ENCODE measurements at regions not wholly inside any gene's neighbourhood (a gene's known extent, or its start where the extent isn't known, plus 50 kb on each side); places are given as distances from the start of the nearest gene placed in this dataset.

DNA sequence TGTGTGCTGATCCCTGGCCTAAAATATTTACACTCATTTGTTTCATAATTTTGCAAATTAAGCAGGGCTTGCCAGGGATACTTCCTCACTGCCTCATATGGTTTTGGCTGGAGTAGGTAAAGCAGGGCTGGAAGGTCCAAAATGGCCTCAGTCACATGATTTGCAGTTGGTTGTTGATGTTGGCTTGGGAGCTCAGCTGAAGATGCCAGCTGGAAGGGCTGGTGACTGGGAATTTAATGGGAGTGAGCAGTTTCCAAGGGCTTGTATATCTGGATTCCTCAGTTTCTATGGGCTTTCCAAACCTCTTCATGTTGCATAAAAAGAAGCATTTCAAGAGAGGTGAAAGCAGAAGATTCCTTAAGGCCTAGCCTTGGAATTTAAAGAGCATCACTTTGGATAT, 729.3 kb downstream of the CDH18 start:
- H3K27me3 ChIP-seq = no peaks in the 10 kb centered on the region
- no peak overlapping the region for H3K4me3 ChIP-seq
- TF ChIP-seq, protein P1, sequence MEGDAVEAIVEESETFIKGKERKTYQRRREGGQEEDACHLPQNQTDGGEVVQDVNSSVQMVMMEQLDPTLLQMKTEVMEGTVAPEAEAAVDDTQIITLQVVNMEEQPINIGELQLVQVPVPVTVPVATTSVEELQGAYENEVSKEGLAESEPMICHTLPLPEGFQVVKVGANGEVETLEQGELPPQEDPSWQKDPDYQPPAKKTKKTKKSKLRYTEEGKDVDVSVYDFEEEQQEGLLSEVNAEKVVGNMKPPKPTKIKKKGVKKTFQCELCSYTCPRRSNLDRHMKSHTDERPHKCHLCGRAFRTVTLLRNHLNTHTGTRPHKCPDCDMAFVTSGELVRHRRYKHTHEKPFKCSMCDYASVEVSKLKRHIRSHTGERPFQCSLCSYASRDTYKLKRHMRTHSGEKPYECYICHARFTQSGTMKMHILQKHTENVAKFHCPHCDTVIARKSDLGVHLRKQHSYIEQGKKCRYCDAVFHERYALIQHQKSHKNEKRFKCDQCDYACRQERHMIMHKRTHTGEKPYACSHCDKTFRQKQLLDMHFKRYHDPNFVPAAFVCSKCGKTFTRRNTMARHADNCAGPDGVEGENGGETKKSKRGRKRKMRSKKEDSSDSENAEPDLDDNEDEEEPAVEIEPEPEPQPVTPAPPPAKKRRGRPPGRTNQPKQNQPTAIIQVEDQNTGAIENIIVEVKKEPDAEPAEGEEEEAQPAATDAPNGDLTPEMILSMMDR (IDR thresholded peaks at IDR 0.05) = no peak
- no peak for TF ChIP-seq POLR2A (IDR thresholded peaks at IDR 0.05)
- no peak overlapping the region for H3K27ac ChIP-seq
- no peaks in the 10 kb centered on the region for H3K9me3 ChIP-seq
- no peaks in the 10 kb centered on the region for H3K4me1 ChIP-seq
- no peak for DNase-seq
- no peaks in the 10 kb centered on the region for H3K36me3 ChIP-seq

DNA sequence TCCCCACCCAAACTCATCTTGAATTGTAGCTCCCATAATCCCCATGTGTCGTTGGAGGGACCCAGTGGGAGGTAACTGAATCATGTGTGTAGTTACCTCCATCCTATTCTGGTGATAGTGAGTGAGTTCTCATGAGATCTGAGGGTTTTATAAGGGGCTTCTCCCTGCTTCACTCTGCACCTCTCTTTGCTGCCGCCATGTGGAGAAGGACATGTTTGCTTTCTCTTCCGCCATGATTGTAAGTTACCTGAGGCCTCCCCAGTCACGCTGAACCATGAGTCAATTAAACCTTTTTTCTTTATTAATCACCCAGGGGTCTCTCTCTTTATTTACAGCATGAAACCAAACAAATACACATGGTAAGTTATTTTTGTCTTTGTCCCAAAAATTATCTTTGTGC, 726.1 kb downstream of the CDH18 start:
- Histone ChIP-seq H3K4me1 (no peaks in the 10 kb centered on the region), H3K36me3 (no peaks in the 10 kb centered on the region), H3K27ac (no peak overlapping the region), H3K4me3 (no peak overlapping the region), H3K9me3 (no peaks in the 10 kb centered on the region), H3K27me3 (no peaks in the 10 kb centered on the region)
- DNase-seq = no peak
- TF ChIP-seq POLR2A (IDR thresholded peaks at IDR 0.05) = no peak
- TF ChIP-seq, protein P1 (IDR thresholded peaks at IDR 0.05) = no peak

DNA sequence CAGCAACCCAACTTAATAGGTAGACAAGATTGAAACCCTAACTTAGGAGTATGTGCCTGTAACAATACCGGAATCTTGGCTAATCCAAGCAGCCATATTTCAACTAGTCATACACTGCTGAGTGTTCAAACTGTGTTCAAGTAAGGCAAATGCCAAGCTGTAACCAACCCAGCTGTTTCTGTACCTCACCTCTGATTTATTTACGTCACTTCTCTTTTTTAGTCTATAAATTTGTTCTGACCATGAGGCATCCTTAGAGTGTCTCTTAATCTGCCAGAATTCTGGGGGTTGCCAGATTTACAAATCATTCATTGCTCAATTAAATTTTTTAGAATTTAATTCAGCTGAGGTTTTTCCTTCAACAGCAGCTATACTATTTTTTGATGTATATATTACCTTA, 723.2 kb downstream of the CDH18 start:
- DNase-seq = no peak
- TF ChIP-seq, protein P1 (IDR thresholded peaks at IDR 0.05) = no peak
- no peak for TF ChIP-seq POLR2A (IDR thresholded peaks at IDR 0.05)
- Histone ChIP-seq H3K9me3 (no peaks in the 10 kb centered on the region), H3K4me3 (no peak overlapping the region), H3K27me3 (no peaks in the 10 kb centered on the region), H3K36me3 (no peaks in the 10 kb centered on the region), H3K27ac (no peak overlapping the region), H3K4me1 (no peaks in the 10 kb centered on the region)

DNA sequence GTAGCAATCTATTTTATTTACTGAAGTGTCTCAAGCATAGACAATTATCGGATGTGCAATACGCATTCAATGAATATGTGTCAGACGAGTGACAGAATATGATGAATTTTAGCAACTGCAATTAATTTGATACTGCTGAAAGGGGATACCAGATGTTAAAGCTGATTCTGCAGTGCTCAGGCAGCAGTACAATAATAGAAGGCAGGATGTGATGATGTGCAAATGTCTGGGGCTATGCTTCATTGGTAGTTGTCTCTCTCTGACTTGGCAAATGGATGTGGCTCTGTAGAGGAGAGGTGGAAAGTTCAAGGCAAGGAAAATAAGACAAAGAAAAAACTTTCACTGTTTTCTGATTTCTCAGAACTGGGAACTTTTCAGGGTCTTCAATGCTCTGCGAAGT, 721.2 kb downstream of the CDH18 start:
- no peak overlapping the region for H3K4me3 ChIP-seq
- H3K9me3 ChIP-seq = no peaks in the 10 kb centered on the region
- TF ChIP-seq, protein P1 (IDR thresholded peaks at IDR 0.05) = no peak
- no peak for TF ChIP-seq POLR2A (IDR thresholded peaks at IDR 0.05)
- H3K4me1 ChIP-seq = no peaks in the 10 kb centered on the region
- no peaks in the 10 kb centered on the region for H3K27me3 ChIP-seq
- no peak for DNase-seq
- H3K36me3 ChIP-seq = no peaks in the 10 kb centered on the region
- no peak overlapping the region for H3K27ac ChIP-seq

DNA sequence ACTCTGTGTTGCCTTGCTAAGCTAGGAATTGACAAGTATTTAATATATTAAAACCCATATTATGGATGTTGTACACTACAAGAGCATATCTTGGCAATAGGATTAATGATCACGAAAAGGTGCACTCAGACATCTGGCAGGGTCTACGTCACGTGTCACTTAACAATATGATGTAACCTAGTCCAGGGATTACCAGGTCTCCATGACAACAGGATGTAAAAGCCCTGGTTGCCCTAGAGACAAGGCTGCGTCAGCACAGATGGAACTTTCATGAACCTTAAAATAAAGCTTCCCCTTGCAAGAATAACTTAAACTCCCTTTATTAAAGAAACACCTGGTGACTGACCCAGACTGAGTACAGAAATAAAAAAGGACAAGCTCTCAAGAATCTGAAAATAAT, 717.8 kb downstream of the CDH18 start:
- Histone ChIP-seq H3K4me3 (no peak overlapping the region), H3K4me1 (no peaks in the 10 kb centered on the region), H3K9me3 (no peaks in the 10 kb centered on the region), H3K27ac (no peak overlapping the region), H3K36me3 (no peaks in the 10 kb centered on the region), H3K27me3 (no peaks in the 10 kb centered on the region)
- TF ChIP-seq, protein P1 (IDR thresholded peaks at IDR 0.05) = no peak
- no peak for TF ChIP-seq POLR2A (IDR thresholded peaks at IDR 0.05)
- DNase-seq = no peak

DNA sequence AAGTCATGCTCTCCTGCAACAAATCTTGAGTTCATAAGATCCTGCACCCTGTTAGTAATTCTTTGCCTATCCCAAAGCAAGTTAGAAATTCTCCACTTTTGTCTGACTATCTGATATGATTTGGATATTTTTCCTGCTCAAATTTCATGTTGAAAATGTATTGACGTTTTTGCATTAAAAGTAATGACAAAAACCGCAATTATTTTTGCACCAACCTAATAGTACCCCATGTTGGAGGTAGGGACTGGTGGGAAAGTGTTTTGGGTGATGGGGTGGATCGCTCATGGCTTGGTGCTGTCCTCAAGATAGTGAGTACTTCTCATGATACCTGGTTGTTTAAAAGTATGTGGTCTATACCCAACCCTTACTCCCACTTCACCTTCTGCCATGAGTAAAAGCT, 713.4 kb downstream of the CDH18 start:
- no peak overlapping the region for H3K27ac ChIP-seq
- no peak for TF ChIP-seq POLR2A (IDR thresholded peaks at IDR 0.05)
- TF ChIP-seq, protein P1 (IDR thresholded peaks at IDR 0.05) = no peak
- no peak overlapping the region for H3K4me3 ChIP-seq
- no peaks in the 10 kb centered on the region for H3K4me1 ChIP-seq
- DNase-seq = no peak
- H3K36me3 ChIP-seq = no peaks in the 10 kb centered on the region
- no peaks in the 10 kb centered on the region for H3K9me3 ChIP-seq
- no peaks in the 10 kb centered on the region for H3K27me3 ChIP-seq

Measured in Peyer's patch (tissue), 4 donors.